SK-N-MC (cell line): ENCODE measurements at regions not wholly inside any gene's neighbourhood (a gene's known extent, or its start where the extent isn't known, plus 50 kb on each side); places are given as distances from the start of the nearest gene placed in this dataset.

ENCODE experiments used
- EZH2 ChIP-seq: fragments of 200-600 bp; sonication (generic); IDR thresholded peaks from one replicate; pipeline ENCODE4 v1.6.1; 2017; ENCODE audit warnings: antibody characterized with exemption
- POLR2AphosphoS5 ChIP-seq: IDR thresholded peaks from 2 replicates; pipeline ENCODE4 v1.6.1; 2012; ENCODE audit warnings: mild to moderate bottlenecking, low read depth, low read length, borderline replicate concordance

- TF ChIP-seq POLR2AphosphoS5 (no peak), EZH2 (no peak)
These were observed 464.1 kb upstream of the DIPK2B start for GRCh38 chrX:45664727-45665290.
